HUES48 (cell line): ENCODE measurements at regions not wholly inside any gene's neighbourhood (a gene's known extent, or its start where the extent isn't known, plus 50 kb on each side); places are given as distances from the start of the nearest gene placed in this dataset.

Experiments used
- H3K27ac ChIP-seq: one replicate; pipeline ENCODE4 v1.7.0; 2013; ENCODE audit warnings: low read depth, low read length, inconsistent platforms
- H3K27me3 ChIP-seq: 2 replicates; pipeline ENCODE4 v1.6.1; 2013; ENCODE audit warnings: mild to moderate bottlenecking, low read length; ENCODE audit not compliant: control insufficient read depth, insufficient read depth
- H3K36me3 ChIP-seq: 2 replicates; pipeline ENCODE4 v1.6.1; 2013; ENCODE audit warnings: low read length; ENCODE audit not compliant: control insufficient read depth, insufficient read depth
- H3K4me1 ChIP-seq: 2 replicates; pipeline ENCODE4 v1.6.1; 2013; ENCODE audit warnings: mild to moderate bottlenecking, low read length; ENCODE audit not compliant: control insufficient read depth, insufficient read depth
- H3K4me3 ChIP-seq: 2 replicates; pipeline ENCODE4 v1.5.1; 2013; ENCODE audit warnings: mild to moderate bottlenecking, low read depth, low read length
- H3K9ac ChIP-seq: 2 replicates; pipeline ENCODE4 v1.6.1; 2013; ENCODE audit warnings: mild to moderate bottlenecking, low read depth, low read length, moderate library complexity
- H3K9me3 ChIP-seq: 2 replicates; pipeline ENCODE4 v1.6.1; 2013; ENCODE audit warnings: low read length; ENCODE audit not compliant: control insufficient read depth, insufficient read depth

DNA sequence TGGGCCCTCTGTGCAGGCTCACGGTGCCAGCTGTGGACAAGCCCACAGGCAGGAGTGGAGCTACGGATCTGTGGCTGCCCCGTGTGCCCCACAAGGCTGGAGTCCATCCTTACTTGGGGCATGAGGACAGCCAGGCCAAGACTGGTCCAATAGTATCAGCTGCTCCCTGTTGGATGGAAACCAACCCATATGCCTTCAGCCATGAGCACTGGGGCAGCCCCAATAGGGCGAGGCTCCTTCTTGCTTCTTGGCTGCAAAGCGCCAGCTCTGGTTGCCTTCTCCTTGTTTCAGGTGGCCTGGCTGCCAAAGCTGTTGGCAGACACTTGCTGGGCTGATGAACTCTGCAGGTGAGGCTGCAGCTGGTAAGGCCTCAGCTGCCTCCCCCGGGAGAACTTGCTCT lies 188.0 kb downstream of the ENGASE start:
- Histone ChIP-seq H3K9me3 (no peaks in the 10 kb centered on the region), H3K27me3 (no peaks in the 10 kb centered on the region), H3K36me3 (no peaks in the 10 kb centered on the region), H3K4me3 (no peak overlapping the region), H3K4me1 (no peaks in the 10 kb centered on the region), H3K9ac (no peak overlapping the region), H3K27ac (no peak overlapping the region)

DNA sequence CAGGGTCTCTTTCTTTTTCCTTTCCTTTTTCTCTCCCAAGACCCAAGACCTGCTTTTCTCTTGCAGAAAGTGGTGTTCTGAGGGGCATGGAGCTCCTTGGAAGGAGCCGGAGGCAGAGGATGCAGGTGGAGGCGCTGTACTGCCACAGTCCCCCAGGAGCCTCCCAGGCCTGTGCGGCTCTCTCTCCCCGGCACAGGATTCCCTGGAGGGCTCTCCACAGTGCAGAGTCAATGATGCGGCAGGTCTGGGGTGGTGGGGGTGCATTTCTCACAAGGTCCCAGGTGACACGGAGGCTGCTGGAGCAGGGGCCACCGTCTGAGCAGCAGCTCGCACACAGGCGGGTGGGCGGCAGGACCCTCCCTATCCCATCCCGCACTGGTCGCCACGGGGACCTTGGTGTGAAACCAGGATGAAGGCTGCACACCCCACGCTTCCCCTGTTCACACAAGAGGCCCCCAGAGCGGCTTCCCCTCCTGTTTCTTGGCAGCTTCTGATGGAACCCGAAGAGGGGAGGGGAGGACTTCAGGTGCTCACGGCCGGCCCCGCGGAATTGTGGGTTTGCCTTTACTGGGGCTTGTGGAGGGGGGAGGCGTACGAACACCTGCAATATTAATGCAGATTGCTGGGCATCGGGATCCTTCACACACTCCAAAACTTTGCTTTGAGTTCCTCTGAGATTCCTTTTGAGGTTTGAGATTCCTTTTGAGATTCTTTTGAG lies 186.9 kb downstream of the ENGASE start:
- Histone ChIP-seq H3K9me3 (no peaks in the 10 kb centered on the region), H3K36me3 (no peaks in the 10 kb centered on the region), H3K27me3 (no peaks in the 10 kb centered on the region), H3K27ac (no peak overlapping the region), H3K9ac (no peak overlapping the region), H3K4me1 (no peaks in the 10 kb centered on the region), H3K4me3 (no peak overlapping the region)

DNA sequence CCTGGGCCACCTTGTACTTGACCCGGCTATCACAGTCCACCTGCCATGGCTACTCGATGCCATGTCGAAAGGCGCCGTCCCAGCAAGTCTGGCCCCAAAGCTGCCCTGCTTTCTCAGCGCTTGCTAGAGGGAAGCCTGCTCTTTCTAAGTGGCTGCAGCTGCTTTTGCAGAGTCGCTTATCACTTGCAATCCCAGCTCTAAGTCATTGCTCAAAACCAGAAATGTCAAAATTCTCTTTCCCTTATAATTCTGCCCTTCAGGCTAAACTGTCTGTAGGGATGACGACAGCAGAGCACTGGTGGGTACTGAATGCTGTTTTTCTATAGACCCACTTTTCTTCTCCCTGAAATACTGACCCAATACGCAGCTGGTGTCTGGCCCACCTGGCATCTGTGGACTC lies 184.2 kb downstream of the ENGASE start:
- no peak overlapping the region for H3K27ac ChIP-seq
- no peaks in the 10 kb centered on the region for H3K36me3 ChIP-seq
- no peaks in the 10 kb centered on the region for H3K4me1 ChIP-seq
- no peaks in the 10 kb centered on the region for H3K27me3 ChIP-seq
- no peak overlapping the region for H3K9ac ChIP-seq
- H3K4me3 ChIP-seq = no peak overlapping the region
- H3K9me3 ChIP-seq = no peaks in the 10 kb centered on the region

- Histone ChIP-seq H3K36me3 (no peaks in the 10 kb centered on the region), H3K4me3 (no peak overlapping the region), H3K4me1 (no peaks in the 10 kb centered on the region), H3K9ac (no peak overlapping the region), H3K27me3 (no peaks in the 10 kb centered on the region), H3K9me3 (no peaks in the 10 kb centered on the region), H3K27ac (no peak overlapping the region)
Observed at GRCh38 chr17:79258041-79258440, 183.4 kb downstream of the ENGASE start.

- Histone ChIP-seq H3K4me1 (no peaks in the 10 kb centered on the region), H3K4me3 (no peak overlapping the region), H3K36me3 (no peaks in the 10 kb centered on the region), H3K9me3 (no peaks in the 10 kb centered on the region), H3K27ac (no peak overlapping the region), H3K27me3 (no peaks in the 10 kb centered on the region), H3K9ac (no peak overlapping the region)
Observed at GRCh38 chr17:79255926-79256585, 181.4 kb downstream of the ENGASE start.

- H3K9me3 ChIP-seq = no peaks in the 10 kb centered on the region
- no peaks in the 10 kb centered on the region for H3K27me3 ChIP-seq
- no peaks in the 10 kb centered on the region for H3K36me3 ChIP-seq
- H3K9ac ChIP-seq = no peak overlapping the region
- no peak overlapping the region for H3K4me3 ChIP-seq
- H3K27ac ChIP-seq = no peak overlapping the region
- no peaks in the 10 kb centered on the region for H3K4me1 ChIP-seq
Observed at GRCh38 chr17:79255456-79255855, 180.8 kb downstream of the ENGASE start.

- Histone ChIP-seq H3K4me3 (no peak overlapping the region), H3K4me1 (no peaks in the 10 kb centered on the region), H3K27me3 (no peaks in the 10 kb centered on the region), H3K36me3 (no peaks in the 10 kb centered on the region), H3K9ac (no peak overlapping the region), H3K9me3 (no peaks in the 10 kb centered on the region), H3K27ac (no peak overlapping the region)
Observed at GRCh38 chr17:79255046-79255445, 180.4 kb downstream of the ENGASE start.

DNA sequence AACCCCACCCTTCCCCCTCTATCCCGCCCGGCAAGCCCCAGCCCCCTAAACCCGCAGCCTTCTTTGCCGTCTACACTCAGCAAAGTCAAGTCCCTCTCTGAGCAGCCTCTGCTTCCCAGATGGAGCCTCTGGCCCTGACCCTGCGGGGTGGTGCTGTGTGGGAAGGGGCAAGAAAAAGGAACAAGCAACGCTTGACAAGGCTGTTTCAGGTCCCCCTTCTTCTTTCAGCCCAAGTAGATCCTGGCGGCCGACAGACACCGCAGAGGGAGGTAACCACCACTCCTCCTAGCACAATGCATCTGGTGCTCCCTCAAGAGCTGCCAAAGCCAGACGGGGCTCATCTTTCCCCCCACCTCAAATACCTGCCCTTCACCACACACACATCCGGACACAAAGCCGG lies 178.3 kb downstream of the ENGASE start:
- Histone ChIP-seq H3K27me3 (0 out of 2 replicates have a peak, but pooled peaks cover 3% of the 10 kb centered on the region), H3K9me3 (no peaks in the 10 kb centered on the region), H3K27ac (no peak overlapping the region), H3K4me1 (no peaks in the 10 kb centered on the region), H3K36me3 (no peaks in the 10 kb centered on the region), H3K9ac (no peak overlapping the region), H3K4me3 (no peak overlapping the region)

DNA sequence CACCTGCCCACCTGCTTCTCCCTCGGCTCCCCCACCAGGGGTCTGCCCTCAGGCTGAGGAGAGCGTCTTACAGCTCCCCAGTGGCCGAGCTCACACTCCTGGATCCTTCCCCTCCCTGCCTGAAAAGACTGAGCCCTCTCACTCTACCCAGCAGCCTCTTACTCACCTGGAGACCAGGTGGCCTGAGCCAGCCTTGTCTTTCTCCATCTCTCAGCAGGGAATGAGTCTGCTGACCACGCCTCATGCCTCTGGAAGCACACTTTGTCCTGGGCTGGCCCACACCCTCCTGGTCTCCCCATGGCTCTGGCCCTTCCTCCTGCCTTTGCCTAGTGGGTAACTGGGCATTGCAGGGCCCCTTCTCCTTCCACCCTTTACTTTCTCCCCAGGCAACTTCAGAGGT lies 177.2 kb downstream of the ENGASE start:
- Histone ChIP-seq H3K4me3 (no peak overlapping the region), H3K9ac (no peak overlapping the region), H3K4me1 (no peaks in the 10 kb centered on the region), H3K27me3 (0 out of 2 replicates have a peak, but pooled peaks cover 3% of the 10 kb centered on the region), H3K9me3 (no peaks in the 10 kb centered on the region), H3K36me3 (no peaks in the 10 kb centered on the region), H3K27ac (no peak overlapping the region)

DNA sequence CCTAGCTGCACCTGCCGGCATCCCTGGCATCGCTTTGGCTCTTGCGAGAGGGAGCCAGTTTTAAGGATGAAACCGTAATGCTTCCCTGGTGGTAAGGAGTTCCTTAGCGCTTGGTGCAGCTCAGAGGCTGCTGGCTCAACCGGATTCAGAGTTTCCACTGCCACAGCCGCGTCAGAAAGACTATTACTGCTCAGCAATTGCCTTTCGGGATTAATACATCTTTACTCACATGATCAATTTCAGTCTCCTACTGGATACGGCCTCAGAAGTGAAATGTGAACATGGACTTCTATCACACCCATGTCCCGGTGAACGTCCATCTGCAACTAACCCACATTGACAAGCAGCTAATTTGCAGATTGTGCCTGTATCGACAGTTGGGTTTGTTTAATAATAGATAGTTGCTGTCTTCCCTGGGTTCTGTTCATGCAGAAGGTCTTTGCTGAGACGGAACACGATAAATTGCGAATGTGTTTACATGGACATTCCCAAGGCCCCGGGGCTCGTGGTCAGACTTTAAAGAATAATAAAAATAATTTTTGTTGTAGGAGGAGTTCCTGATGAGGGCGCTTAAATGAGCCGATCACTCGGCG lies 175.4 kb downstream of the ENGASE start:
- no peak overlapping the region for H3K27ac ChIP-seq
- H3K27me3 ChIP-seq = 0 out of 2 replicates have a peak, but pooled peaks cover 3% of the 10 kb centered on the region
- no peak overlapping the region for H3K9ac ChIP-seq
- no peaks in the 10 kb centered on the region for H3K36me3 ChIP-seq
- no peaks in the 10 kb centered on the region for H3K9me3 ChIP-seq
- no peak overlapping the region for H3K4me3 ChIP-seq
- no peaks in the 10 kb centered on the region for H3K4me1 ChIP-seq

- Histone ChIP-seq H3K4me1 (no peaks in the 10 kb centered on the region), H3K27ac (no peak overlapping the region), H3K27me3 (0 out of 2 replicates have a peak, but pooled peaks cover 3% of the 10 kb centered on the region)
Observed at GRCh38 chr17:79248843-79249493, 174.3 kb downstream of the ENGASE start.

More at GRCh38 chr17:79248843-79249493, 174.3 kb downstream of the ENGASE start:
- Histone ChIP-seq H3K36me3 (no peaks in the 10 kb centered on the region), H3K9me3 (no peaks in the 10 kb centered on the region), H3K9ac (no peak overlapping the region), H3K4me3 (no peak overlapping the region)
